ENCODE measurements at regions not wholly inside any gene's neighbourhood (a gene's known extent, or its start where the extent isn't known, plus 50 kb on each side); places are given as distances from the start of the nearest gene placed in this dataset.

DNA sequence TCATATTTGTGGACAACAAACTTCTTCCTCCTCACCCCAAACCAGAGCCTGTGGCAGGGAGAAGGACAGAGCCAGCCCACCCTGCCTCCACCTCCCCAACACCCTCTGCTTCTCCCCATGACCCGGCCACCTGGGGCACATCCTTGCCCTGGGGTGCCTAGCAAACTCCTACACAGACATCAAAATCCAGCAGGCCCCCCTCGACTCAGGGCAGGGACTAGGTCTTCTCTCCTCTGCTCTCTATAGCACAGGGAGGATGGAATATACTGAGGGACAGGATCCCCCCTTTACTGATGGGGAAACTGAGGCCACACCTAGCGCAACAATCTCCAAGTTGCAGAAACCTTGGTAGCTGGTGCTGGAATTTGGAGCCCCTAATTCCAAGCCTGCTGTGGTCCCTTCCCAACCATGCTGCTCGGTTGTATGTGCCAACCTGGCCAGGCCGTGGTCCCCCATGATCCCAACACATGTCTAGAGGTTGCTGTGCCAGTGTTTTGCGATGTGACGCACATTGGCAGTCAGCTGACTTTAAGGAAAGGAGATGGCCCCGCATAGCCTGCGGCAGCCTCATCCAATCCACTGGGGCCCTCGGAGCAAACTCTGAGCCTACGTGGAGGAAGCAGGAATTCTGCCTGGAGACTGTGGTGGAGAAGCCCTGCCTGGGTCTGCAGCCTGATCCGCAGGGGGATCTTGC lies 53.9 kb upstream of the ADRA2C start:
- Histone ChIP-seq H3K27ac (ENCODE audit: low read depth, low read length) (no peak overlapping the region), H3K27me3 (ENCODE audit: control insufficient read depth, insufficient read depth, low read length, poor library complexity, severe bottlenecking) (no peaks in the 10 kb centered on the region), H3K9me3 (ENCODE audit: control insufficient read depth, low read length) (no peaks in the 10 kb centered on the region), H3K4me3 (ENCODE audit: low read length) (no peak overlapping the region), H3K4me1 (ENCODE audit: control insufficient read depth, insufficient read depth, low read length) (no peaks in the 10 kb centered on the region), H3K36me3 (ENCODE audit: control insufficient read depth, insufficient read depth, low read length) (no peaks in the 10 kb centered on the region), H3K9ac (ENCODE audit: extremely low read depth, low read length, poor library complexity, severe bottlenecking) (no peak overlapping the region)
- H3K4me3 Mint-ChIP-seq = no peak overlapping the region
- WGBS, 2 experiments (ENCODE audit: insufficient coverage in 1 of 2, insufficient read length in 1 of 2) = 89 to 93% methylated on average over 8 to 12 of the region's 12 CpGs
- H3K27me3 Mint-ChIP-seq (ENCODE audit: insufficient read depth) = no peaks in the 10 kb centered on the region
- no peaks in the 10 kb centered on the region for H3K9me3 Mint-ChIP-seq
- no peaks in the 10 kb centered on the region for H3K4me1 Mint-ChIP-seq
- DNase-seq = no peak
- H3K27ac Mint-ChIP-seq = no peak overlapping the region
- H3K36me3 Mint-ChIP-seq (ENCODE audit: low read depth) = no peaks in the 10 kb centered on the region
- TF ChIP-seq, protein P1, sequence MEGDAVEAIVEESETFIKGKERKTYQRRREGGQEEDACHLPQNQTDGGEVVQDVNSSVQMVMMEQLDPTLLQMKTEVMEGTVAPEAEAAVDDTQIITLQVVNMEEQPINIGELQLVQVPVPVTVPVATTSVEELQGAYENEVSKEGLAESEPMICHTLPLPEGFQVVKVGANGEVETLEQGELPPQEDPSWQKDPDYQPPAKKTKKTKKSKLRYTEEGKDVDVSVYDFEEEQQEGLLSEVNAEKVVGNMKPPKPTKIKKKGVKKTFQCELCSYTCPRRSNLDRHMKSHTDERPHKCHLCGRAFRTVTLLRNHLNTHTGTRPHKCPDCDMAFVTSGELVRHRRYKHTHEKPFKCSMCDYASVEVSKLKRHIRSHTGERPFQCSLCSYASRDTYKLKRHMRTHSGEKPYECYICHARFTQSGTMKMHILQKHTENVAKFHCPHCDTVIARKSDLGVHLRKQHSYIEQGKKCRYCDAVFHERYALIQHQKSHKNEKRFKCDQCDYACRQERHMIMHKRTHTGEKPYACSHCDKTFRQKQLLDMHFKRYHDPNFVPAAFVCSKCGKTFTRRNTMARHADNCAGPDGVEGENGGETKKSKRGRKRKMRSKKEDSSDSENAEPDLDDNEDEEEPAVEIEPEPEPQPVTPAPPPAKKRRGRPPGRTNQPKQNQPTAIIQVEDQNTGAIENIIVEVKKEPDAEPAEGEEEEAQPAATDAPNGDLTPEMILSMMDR (conservative IDR thresholded peaks at IDR 0.05) = no peak

DNA sequence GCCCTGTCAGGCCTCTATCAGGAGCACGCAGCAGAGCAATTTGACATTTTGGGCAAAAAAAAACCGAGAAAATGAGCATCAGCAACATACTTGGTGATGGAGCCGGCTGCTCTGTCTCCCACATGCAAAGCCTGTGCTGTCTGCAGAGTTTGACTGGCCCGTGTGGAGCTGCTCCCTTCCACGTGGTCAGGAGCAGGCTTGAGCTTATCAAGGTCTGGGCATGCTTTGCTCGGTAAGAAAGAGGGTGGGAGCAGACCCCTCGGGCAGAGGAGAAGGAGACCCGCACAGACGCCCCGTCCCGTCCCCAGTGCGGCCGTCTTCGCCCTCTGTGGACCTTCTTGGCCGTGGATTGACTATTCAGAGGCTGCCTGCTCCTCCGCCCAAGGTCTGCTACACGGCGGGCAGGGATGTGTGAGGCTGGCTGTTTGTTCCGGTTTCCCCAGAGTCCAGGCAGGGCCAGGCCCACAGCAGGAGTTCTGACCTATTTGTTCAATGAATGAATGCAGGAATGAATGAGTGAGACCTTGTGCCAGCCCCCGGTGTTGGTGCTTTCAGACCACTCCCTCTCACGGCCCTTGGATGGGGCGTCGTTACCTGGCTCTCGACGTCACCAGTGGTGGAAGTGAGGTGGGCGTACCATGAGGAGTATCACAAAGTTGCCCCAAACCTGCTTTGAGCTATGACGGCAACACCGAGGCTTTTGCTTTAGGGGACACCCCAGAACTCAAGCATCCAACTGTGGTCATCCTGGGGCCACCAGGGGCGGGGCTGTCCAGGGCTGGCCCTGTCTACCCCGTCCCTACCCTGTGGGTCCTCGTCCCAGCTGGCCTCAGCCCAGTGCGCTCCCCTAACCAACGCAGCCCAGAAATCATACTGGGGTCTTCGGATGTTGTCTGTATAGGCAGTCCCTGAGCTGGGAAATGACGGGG lies 54.7 kb upstream of the ADRA2C start:
- Histone ChIP-seq H3K4me1 (ENCODE audit: control insufficient read depth, insufficient read depth, low read length) (no peaks in the 10 kb centered on the region), H3K36me3 (ENCODE audit: control insufficient read depth, insufficient read depth, low read length) (no peaks in the 10 kb centered on the region), H3K9me3 (ENCODE audit: control insufficient read depth, low read length) (no peaks in the 10 kb centered on the region), H3K9ac (ENCODE audit: extremely low read depth, low read length, poor library complexity, severe bottlenecking) (no peak overlapping the region), H3K27ac (ENCODE audit: low read depth, low read length) (peak overlapping the region; percentile 72), H3K27me3 (ENCODE audit: control insufficient read depth, insufficient read depth, low read length, poor library complexity, severe bottlenecking) (no peaks in the 10 kb centered on the region), H3K4me3 (ENCODE audit: low read length) (no peak overlapping the region)
- DNase-seq = no peak
- Mint-ChIP-seq H3K4me3 (no peak overlapping the region), H3K36me3 (ENCODE audit: low read depth) (no peaks in the 10 kb centered on the region), H3K27me3 (ENCODE audit: insufficient read depth) (no peaks in the 10 kb centered on the region), H3K27ac (peak overlapping the region; percentile 35), H3K4me1 (no peaks in the 10 kb centered on the region), H3K9me3 (no peaks in the 10 kb centered on the region)
- TF ChIP-seq, protein P1 (conservative IDR thresholded peaks at IDR 0.05) = no peak
- WGBS, 2 experiments (ENCODE audit: insufficient coverage in 1 of 2, insufficient read length in 1 of 2) = 90 to 93% methylated on average over 25 to 35 of the region's 35 CpGs

DNA sequence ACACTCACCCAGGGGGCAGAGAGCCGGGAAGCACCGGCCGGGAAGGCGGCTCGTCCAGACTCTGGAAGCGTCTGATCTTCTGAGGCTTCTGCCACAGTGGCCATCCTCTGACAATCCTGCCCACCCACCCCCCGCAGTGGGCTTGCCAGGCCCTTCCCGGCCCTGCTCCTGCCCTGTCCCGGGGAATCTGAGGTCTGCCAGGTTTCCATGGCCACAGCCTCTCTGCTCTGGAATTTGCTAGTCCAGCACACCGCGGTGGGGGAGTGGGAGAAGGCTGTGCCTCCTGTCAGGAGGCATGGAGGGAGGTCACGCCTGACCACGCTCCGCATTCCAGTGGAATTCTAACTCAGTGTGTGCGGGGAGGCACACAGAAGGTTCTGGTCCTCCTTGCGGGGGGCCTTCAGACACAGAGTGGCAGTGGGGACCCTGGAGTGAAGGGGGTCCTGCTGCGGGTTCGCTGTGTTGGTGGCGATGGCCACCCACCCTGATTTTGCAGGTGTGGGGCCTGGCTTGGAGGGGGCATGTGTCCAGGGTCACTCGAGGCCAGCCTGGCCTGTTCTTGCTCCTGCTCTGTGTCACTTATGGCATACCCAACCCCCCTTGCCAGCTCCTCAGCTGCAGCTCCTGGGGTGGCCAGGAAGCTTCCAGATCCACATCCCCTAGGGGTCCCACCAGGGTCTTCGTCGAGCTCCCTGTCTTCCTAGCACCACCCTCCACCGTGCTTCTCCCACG lies 55.6 kb upstream of the ADRA2C start:
- Histone ChIP-seq H3K9me3 (ENCODE audit: control insufficient read depth, low read length) (no peaks in the 10 kb centered on the region), H3K9ac (ENCODE audit: extremely low read depth, low read length, poor library complexity, severe bottlenecking) (no peak overlapping the region), H3K36me3 (ENCODE audit: control insufficient read depth, insufficient read depth, low read length) (no peaks in the 10 kb centered on the region), H3K4me1 (ENCODE audit: control insufficient read depth, insufficient read depth, low read length) (no peaks in the 10 kb centered on the region), H3K27ac (ENCODE audit: low read depth, low read length) (peak overlapping the region; percentile 72), H3K27me3 (ENCODE audit: control insufficient read depth, insufficient read depth, low read length, poor library complexity, severe bottlenecking) (no peaks in the 10 kb centered on the region), H3K4me3 (ENCODE audit: low read length) (no peak overlapping the region)
- Mint-ChIP-seq H3K9me3 (no peaks in the 10 kb centered on the region), H3K4me3 (no peak overlapping the region), H3K36me3 (ENCODE audit: low read depth) (no peaks in the 10 kb centered on the region), H3K27me3 (ENCODE audit: insufficient read depth) (no peaks in the 10 kb centered on the region), H3K4me1 (no peaks in the 10 kb centered on the region), H3K27ac (peak overlapping the region; percentile 35)
- WGBS, 2 experiments (ENCODE audit: insufficient coverage in 1 of 2, insufficient read length in 1 of 2) = 74 to 87% methylated on average over 15 to 24 of the region's 24 CpGs
- DNase-seq = peak; percentile 52
- TF ChIP-seq, protein P1 (conservative IDR thresholded peaks at IDR 0.05) = no peak

Data from endodermal cell (in vitro differentiated cells).